ENCODE measurements at regions not wholly inside any gene's neighbourhood (a gene's known extent, or its start where the extent isn't known, plus 50 kb on each side); places are given as distances from the start of the nearest gene placed in this dataset.

DNA sequence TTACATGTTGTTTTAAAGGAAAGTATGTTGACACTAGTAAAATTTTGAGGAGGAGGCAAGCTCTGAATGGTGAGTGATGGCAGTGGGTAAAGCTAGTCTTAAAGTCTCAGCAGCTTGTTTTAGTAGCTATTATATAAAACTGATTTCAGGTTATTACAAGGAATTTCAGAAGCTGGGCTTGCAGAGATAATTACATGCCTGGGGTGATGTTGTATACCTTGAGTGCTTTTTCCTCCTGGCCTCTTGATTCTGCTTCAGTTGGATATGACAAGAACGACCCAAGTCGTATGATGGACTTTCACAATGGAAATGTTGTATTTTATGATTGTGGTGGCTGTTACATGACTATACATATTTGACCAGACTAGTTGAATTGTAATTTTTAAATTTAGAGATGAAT lies 175.5 kb upstream of the ADGRL3 start:
- Mint-ChIP-seq H3K36me3 (ENCODE audit: insufficient read depth in 1 of 3, low read depth in 3 of 3) (no peaks in the 10 kb centered on the region; a peak in 1 of 7 replicates), H3K27ac (no peak overlapping the region), H3K27me3 (ENCODE audit: low read depth) (no peaks in the 10 kb centered on the region; the same call in 1 of the 2 replicates), H3K9me3 (no peaks in the 10 kb centered on the region; a peak in 1 of 5 replicates), H3K4me3 (no peak overlapping the region), H3K4me1 (no peaks in the 10 kb centered on the region)
- Histone ChIP-seq H2BK15ac (ENCODE audit: low read depth, low read length) (no peak overlapping the region), H3K79me2 (ENCODE audit: insufficient read depth, low read length) (no peaks in the 10 kb centered on the region), H3K4ac (ENCODE audit: low read depth, low read length) (no peak overlapping the region), H3K18ac (ENCODE audit: insufficient read length, low read depth, low read length) (no peak overlapping the region), H4K91ac (ENCODE audit: insufficient read length, low read depth, low read length) (no peak overlapping the region), H3K79me1 (ENCODE audit: insufficient read depth, low read depth, low read length, poor library complexity, severe bottlenecking) (no peaks in the 10 kb centered on the region), H2BK5ac (ENCODE audit: insufficient read length, low read length) (no peak overlapping the region), H2BK120ac (ENCODE audit: low read depth, low read length, poor library complexity, severe bottlenecking) (no peak overlapping the region), H2BK20ac (ENCODE audit: low read depth, low read length, poor library complexity, severe bottlenecking) (no peak overlapping the region), H2BK12ac (ENCODE audit: insufficient read length, low read depth, low read length) (no peak overlapping the region), H3K4me1 (ENCODE audit: insufficient read depth, low read length) (no peaks in the 10 kb centered on the region), H3K27ac (ENCODE audit: insufficient read length, low read depth, low read length) (no peak overlapping the region), H4K8ac (replicated peaks; ENCODE audit: insufficient read length, low read depth, low read length) (no peak overlapping the region), H3K4me2 (ENCODE audit: insufficient read depth, insufficient read length, low read length) (no peak overlapping the region), H4K20me1 (ENCODE audit: control insufficient read depth, insufficient read depth, insufficient read length) (no peaks in the 10 kb centered on the region), H2AK5ac (ENCODE audit: insufficient read length, low read length) (no peak overlapping the region), H2AFZ (ENCODE audit: low read length) (no peak overlapping the region), H3K27me3 (ENCODE audit: insufficient read depth, low read length) (no peaks in the 10 kb centered on the region), H3K56ac (ENCODE audit: insufficient read length, low read depth, low read length) (no peak overlapping the region), H3K9me3 (ENCODE audit: control insufficient read depth, low read depth, low read length) (no peaks in the 10 kb centered on the region), H3K23ac (ENCODE audit: insufficient read length, low read depth, low read length) (no peak overlapping the region), H3K23me2 (ENCODE audit: insufficient read length, low read depth, low read length, poor library complexity, severe bottlenecking) (no peaks in the 10 kb centered on the region), H3K9ac (ENCODE audit: extremely low read depth, insufficient read length, low read length) (no peak overlapping the region), H3T11ph (ENCODE audit: low read length) (no peak overlapping the region), H3K14ac (ENCODE audit: insufficient read depth, low read length) (no peak overlapping the region), H4K5ac (ENCODE audit: insufficient read length, low read depth, low read length) (no peak overlapping the region)
- TF ChIP-seq, protein P1, sequence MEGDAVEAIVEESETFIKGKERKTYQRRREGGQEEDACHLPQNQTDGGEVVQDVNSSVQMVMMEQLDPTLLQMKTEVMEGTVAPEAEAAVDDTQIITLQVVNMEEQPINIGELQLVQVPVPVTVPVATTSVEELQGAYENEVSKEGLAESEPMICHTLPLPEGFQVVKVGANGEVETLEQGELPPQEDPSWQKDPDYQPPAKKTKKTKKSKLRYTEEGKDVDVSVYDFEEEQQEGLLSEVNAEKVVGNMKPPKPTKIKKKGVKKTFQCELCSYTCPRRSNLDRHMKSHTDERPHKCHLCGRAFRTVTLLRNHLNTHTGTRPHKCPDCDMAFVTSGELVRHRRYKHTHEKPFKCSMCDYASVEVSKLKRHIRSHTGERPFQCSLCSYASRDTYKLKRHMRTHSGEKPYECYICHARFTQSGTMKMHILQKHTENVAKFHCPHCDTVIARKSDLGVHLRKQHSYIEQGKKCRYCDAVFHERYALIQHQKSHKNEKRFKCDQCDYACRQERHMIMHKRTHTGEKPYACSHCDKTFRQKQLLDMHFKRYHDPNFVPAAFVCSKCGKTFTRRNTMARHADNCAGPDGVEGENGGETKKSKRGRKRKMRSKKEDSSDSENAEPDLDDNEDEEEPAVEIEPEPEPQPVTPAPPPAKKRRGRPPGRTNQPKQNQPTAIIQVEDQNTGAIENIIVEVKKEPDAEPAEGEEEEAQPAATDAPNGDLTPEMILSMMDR (conservative IDR thresholded peaks at IDR 0.05), result no peak
- no CpG with 5 or more reads among the region's 2 CpGs for WGBS (ENCODE audit: extremely low coverage, insufficient read length, low lambda C conversion rate)
- DNase-seq, result no peak

Measured in H9 (cell line).